Stimulated activated CD4-positive, alpha-beta T cell treated with anti-CD3 and anti-CD28 coated beads, TNF-alpha, amount 100 ng/mL, for 48 hours (primary cell): ENCODE measurements at regions not wholly inside any gene's neighbourhood (a gene's known extent, or its start where the extent isn't known, plus 50 kb on each side); places are given as distances from the start of the nearest gene placed in this dataset.
"Not testable (repeated sequence)": the region's sequence is repeated elsewhere in the genome, so short reads cannot be mapped to it uniquely, and the experiment has no call there.

Source experiments
- DNase-seq, 3 donors: peaks; one replicate each; pipeline ENCODE4 v3.0.0-alpha.2; 2020; ENCODE audit warnings: low read depth in 3 of 3

GRCh38 chr1:56267611-56268010, 311.8 kb downstream of the PLPP3 start:
- no peak for DNase-seq

GRCh38 chr1:56266359-56266758, 313.0 kb downstream of the PLPP3 start:
- DNase-seq: no peak

DNA sequence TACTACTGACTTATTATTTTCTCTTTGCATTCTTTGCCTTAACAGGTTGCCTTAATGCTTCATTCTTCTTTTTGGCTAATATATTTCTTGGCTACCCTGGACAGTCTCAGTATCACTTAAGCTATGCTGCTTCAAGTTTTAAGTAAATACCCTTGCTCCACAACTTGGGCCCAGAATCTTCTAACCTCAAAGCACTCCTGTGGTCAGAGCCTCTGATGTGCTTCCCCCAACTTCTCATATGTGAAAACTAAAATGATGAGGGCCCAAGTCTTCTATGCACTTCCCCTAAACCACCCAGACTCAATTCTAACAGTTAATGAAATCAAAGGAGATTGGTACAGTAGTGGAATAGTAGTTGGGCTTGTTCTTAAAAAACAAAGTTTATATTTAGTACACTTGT, 314.1 kb downstream of the PLPP3 start:
- DNase-seq: no peak

DNA sequence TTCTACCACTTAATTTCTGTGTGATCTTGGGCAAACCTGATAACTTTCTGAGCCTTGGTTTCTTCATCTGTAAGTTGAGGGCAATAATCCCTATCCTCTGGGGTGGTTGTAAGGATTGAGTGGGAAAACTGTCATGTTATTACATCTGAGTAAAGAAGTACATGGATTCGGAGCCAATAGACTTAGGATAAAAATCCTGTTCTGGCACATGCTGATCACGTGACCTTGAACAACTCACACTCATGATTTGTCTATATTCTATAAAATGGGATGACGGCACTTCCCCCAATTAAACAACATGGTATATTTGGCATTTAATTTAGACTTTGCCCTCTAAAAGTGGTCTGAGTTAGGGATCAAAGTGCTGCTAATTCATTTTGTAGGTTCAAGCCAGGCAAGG, 315.5 kb downstream of the PLPP3 start:
- no peak for DNase-seq

DNA sequence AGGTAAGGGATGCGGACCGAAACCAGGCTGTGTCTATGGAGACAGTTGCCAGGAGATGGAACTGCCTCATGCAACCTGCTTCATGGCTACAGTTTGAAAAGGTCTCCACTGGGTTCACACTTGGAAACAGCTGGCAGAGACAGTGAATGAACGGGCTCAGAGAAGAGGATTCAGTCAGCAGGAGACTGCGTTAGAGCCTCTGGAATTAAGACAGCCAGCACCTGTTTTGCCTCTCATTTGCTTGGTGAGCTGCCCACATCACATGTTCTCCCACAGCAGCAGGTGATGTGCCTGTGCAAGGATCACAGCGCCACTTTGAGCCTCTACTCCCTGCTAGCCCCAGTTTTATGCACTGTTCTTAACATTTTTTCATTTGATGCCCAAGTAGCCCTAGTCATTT, 321.0 kb downstream of the PLPP3 start:
- DNase-seq: no peak

GRCh38 chr1:56257726-56258125, 321.6 kb downstream of the PLPP3 start:
- no peak for DNase-seq

DNA sequence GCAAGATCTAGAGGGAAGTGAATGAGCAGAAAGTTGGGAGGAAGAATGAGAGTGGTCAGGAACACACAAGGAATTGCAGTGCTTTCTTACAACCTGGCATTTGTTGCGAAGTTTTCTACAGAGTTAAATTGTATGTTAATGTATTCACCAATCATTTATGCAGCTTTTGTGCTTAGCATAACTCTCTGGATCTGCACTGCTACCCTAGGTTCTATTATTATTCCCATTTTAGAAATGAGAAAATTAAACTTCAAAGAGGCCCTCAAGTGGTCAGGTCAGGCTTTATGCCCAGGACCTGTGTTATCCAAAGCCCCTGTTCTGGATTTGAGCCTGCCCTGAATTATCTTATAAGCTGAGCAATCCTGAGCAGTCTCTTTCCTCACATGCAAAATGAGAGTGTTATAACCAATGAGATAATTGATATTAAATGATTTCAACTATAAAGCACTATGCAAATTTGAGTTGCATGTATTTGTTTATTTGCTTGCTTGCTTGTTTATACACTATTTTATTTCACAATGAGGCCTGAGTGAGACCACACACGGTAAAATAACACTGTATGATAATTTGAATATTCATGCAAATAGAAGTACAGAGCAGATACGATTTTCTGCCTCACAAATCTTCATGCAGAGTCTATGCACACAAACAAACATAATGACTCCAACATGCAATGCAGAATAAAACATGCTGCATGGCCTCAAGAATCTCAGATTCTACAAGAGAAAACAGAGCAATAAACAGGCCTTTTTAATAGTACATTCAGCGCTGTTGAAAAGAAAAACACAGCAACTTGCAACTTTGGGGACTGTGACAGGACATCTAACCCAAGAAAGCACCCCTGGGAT, 323.0 kb downstream of the PLPP3 start:
- no peak for DNase-seq

GRCh38 chr1:56255516-56256152, 323.7 kb downstream of the PLPP3 start:
- no peak for DNase-seq

GRCh38 chr1:56254130-56254529, 325.2 kb downstream of the PLPP3 start:
- no peak for DNase-seq

- DNase-seq: no peak
These were observed 328.6 kb downstream of the PLPP3 start for GRCh38 chr1:56250809-56251208.

GRCh38 chr1:56249234-56249633, 330.1 kb downstream of the PLPP3 start:
- DNase-seq: no peak

DNA sequence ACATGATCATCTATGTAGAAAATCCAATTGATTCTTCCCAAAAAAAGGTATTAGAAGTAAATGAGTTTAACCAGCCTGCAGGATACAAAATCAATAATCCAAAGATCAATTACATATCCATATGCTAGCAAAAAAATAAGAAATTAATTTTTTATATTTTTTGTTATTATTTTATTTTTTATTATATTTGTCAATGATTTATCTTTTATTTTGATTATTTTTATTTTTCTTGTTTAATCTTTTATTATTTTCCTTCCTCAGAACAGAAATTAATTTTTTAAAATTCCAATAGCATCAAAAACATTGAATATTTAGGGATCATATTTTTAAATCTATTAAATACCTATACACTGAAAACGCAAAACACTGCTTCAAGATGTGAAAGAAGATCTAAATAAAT, 331.2 kb downstream of the PLPP3 start:
- DNase-seq: no peak

DNA sequence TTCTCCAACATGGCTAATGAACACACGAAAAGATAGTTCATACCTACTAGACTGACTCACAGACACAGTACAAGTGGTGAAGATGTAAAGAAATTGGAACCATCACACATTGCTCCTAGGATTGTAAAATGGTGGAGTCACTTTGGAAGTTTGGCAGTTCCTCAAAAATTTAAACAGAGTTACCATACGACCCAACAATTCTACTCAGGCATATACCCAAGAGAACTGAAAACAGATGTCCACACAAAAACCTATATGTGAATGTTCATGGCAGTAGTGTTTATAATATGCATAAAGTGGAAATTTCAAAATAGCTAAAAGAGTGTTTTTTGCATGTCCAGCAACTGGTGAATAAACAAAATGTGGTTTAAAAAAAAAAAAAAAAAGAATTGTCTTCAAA, 332.6 kb downstream of the PLPP3 start:
- DNase-seq: not testable (repeated sequence)

DNA sequence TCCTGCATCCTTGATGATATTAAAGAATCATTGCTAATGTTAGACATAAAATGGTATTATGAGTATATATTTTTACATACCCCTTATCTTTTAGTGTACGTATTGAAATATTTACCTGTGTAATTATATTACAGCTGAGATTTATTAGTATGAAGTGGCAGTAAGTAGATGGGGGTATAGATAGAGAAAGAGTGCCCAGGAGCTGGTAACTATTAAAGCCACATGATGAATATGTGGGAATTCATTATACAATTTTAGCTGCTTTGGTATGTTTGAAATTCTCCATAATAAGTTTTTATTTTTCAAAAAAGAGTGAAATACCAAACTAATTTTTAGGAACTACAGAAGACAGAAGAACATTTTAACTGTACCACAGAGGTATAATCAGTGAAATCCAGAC, 339.0 kb downstream of the PLPP3 start:
- DNase-seq: no peak

DNA sequence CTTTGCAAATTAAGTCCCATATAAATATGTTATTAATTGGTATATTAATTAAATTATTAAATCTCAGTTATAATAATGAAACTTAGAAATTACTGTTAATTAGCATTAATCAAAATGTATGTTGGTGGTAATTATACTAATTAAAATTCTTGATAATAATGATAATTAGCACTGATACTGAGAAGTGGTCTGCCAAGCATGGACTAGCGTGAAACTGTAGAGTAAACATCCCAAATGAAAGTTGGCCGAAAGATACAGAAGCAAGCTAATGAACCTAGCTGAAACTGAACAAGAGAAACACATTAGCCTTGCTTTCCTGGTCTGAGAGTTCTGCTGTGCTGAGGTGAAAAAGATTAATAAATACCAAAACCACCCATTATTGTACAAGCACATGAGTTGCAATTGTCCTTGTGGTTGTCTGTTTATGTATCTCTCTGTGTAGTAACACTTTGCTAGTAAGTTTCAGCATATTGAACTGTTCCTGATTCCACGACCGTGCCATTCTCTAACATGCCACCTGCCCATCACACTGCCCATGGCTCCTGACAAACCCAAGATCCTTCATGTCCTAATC, 341.8 kb downstream of the PLPP3 start:
- DNase-seq: no peak

GRCh38 chr1:56236688-56237087, 342.7 kb downstream of the PLPP3 start:
- DNase-seq: no peak

- no peak for DNase-seq
These were observed 343.4 kb downstream of the PLPP3 start for GRCh38 chr1:56235909-56236510.

GRCh38 chr1:56229186-56229585, 350.2 kb downstream of the PLPP3 start:
- no peak for DNase-seq

GRCh38 chr1:56227886-56228285, 351.5 kb downstream of the PLPP3 start:
- DNase-seq: no peak

DNA sequence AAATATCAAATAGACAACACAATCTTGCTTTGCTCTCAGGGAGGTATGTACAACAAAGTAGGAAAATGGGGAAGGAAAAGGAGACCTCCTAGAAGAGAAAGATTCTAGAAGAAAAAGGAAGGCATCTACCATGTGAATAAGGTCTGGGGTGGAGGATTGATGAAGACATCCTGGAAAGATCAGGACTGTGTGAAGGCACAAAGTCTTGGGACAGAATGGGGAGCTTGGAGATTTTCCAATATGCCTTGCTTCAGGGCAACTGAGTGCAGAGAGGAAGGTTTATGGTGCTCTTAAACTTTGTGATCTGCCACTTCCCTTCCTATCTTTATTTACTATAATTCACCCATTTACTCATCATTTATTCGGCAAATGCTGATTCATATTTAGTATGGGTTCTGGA, 352.0 kb downstream of the PLPP3 start:
- DNase-seq: no peak

- DNase-seq: no peak
These were observed 353.2 kb downstream of the PLPP3 start for GRCh38 chr1:56225964-56226815.

- no peak for DNase-seq
These were observed 355.4 kb downstream of the PLPP3 start for GRCh38 chr1:56223968-56224367.
